Suprapubic skin (tissue), 4 donors: ENCODE measurements at regions not wholly inside any gene's neighbourhood (a gene's known extent, or its start where the extent isn't known, plus 50 kb on each side); places are given as distances from the start of the nearest gene placed in this dataset.

Experiments used
- DNase-seq, 2 donors: peaks; one replicate each; pipeline ENCODE4 v3.0.0-alpha.2; 2019; ENCODE audit warnings: low spot score in 2 of 2
- H3K27ac ChIP-seq: fragments of 200-600 bp; sonication (generic); one replicate; pipeline ENCODE4 v1.5.1; 2019
- H3K27me3 ChIP-seq: fragments of 200-600 bp; sonication (generic); one replicate; pipeline ENCODE4 v1.5.1; 2019
- H3K36me3 ChIP-seq: fragments of 200-600 bp; sonication (generic); one replicate; pipeline ENCODE4 v1.5.1; 2019
- H3K4me1 ChIP-seq: fragments of 200-600 bp; sonication (generic); one replicate; pipeline ENCODE4 v1.5.1; 2019
- H3K4me3 ChIP-seq: fragments of 200-600 bp; sonication (generic); one replicate; pipeline ENCODE4 v1.5.1; 2019; ENCODE audit warnings: mild to moderate bottlenecking
- H3K9me3 ChIP-seq: fragments of 200-600 bp; sonication (generic); one replicate; pipeline ENCODE4 v1.5.1; 2019
- CTCF ChIP-seq, 2 donors: fragments of 200-600 bp in 1 of 2; fragments of 450-650 bp in 1 of 2; sonication (generic) in 1 of 2; IDR thresholded peaks; one replicate each; pipeline ENCODE4 v1.5.1; 2016 to 2019; ENCODE audit warnings: antibody characterized with exemption in 2 of 2, mild to moderate bottlenecking in 1 of 2, moderate library complexity in 1 of 2
- EP300 ChIP-seq: sonication (generic); formaldehyde crosslinking; IDR thresholded peaks from one replicate; pipeline ENCODE4 v1.6.1; 2017; ENCODE audit warnings: antibody characterized with exemption
- POLR2A ChIP-seq, 2 donors: fragments of 450-650 bp; IDR thresholded peaks; one replicate each; pipeline ENCODE4 v1.6.1; 2017; ENCODE audit warnings: antibody characterized with exemption in 2 of 2, mild to moderate bottlenecking in 2 of 2, moderate library complexity in 2 of 2
- POLR2AphosphoS5 ChIP-seq, 3 donors: sonication (generic); formaldehyde crosslinking; IDR thresholded peaks; one replicate each; pipeline ENCODE4 v1.6.1; 2017; ENCODE audit warnings: antibody characterized with exemption in 3 of 3
- WGBS: methylation state at CpG from one replicate; pipeline ENCODE4 v1.1.5; 2018; 5-methylcytosine and 5-hydroxymethylcytosine counted together

GRCh38 chr14:53683229-53683628 lies 273.4 kb downstream of the BMP4 start:
- no peak for DNase-seq
- Histone ChIP-seq H3K9me3 (no peaks in the 10 kb centered on the region), H3K4me1 (no peaks in the 10 kb centered on the region), H3K27me3 (no peaks in the 10 kb centered on the region), H3K4me3 (no peak overlapping the region), H3K36me3 (no peaks in the 10 kb centered on the region), H3K27ac (no peak overlapping the region)
- TF ChIP-seq POLR2AphosphoS5 (IDR thresholded peaks at IDR 0.05) (no peak), EP300 (no peak), CTCF (IDR thresholded peaks at IDR 0.05) (no peak), POLR2A (IDR thresholded peaks at IDR 0.05) (no peak)
- 40% methylated on average over 5 of the region's 5 CpGs for WGBS

DNA sequence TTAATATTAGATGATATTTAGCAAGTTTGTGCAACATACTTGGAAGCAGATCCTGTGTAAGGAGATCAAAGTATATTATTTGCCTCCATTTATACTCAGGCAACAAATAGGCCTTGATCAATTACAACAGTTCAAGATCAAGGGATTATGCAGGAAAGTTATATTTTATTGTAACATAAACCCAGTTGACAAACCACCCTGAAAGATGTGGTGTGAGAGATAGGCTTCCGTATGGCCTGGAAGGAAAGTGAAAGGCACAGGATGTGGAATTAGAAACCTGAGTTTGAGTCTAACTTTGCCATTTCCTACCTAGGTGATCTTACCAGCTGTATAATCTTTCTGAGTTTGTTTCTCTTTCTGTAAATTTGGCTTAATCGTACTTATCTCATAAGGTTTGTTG lies 284.1 kb downstream of the BMP4 start:
- 93% methylated on average over 2 of the region's 2 CpGs for WGBS
- Histone ChIP-seq H3K4me1 (no peaks in the 10 kb centered on the region), H3K27me3 (no peaks in the 10 kb centered on the region)

DNA sequence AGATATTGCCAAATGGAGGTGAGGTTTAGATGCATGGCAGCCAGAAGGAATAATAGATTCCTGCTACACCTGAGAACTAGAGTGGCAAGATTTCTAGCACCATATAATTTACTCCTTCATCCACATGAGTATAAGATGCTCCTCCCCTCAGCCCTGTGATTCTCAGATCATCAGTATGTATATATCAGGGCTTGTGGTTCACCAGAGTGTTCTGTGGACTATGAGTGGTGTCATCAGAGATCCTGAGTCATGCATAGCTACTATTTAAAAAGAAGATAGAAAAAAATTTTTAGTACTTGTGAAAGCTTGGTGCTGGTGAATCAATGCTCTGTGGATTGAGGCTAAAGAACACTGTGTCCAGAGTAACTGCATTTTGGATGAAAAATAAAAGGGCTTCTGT lies 285.9 kb downstream of the BMP4 start:
- H3K27me3 ChIP-seq, result no peaks in the 10 kb centered on the region
- no peaks in the 10 kb centered on the region for H3K4me1 ChIP-seq
- H3K4me3 ChIP-seq, result no peak overlapping the region
- DNase-seq, result no peak
- H3K36me3 ChIP-seq, result no peaks in the 10 kb centered on the region
- H3K27ac ChIP-seq, result no peak overlapping the region
- no peak for TF ChIP-seq POLR2A (IDR thresholded peaks at IDR 0.05)
- no peak for TF ChIP-seq POLR2AphosphoS5 (IDR thresholded peaks at IDR 0.05)
- no peak for TF ChIP-seq CTCF (IDR thresholded peaks at IDR 0.05)
- TF ChIP-seq EP300, result no peak
- H3K9me3 ChIP-seq, result no peaks in the 10 kb centered on the region

More for the DNA sequence above, 284.1 kb downstream of the BMP4 start:
- no peak for DNase-seq
- no peak overlapping the region for H3K27ac ChIP-seq
- no peak overlapping the region for H3K4me3 ChIP-seq
- H3K9me3 ChIP-seq, result no peaks in the 10 kb centered on the region
- H3K36me3 ChIP-seq, result no peaks in the 10 kb centered on the region
- TF ChIP-seq POLR2AphosphoS5 (IDR thresholded peaks at IDR 0.05) (no peak), POLR2A (IDR thresholded peaks at IDR 0.05) (no peak), CTCF (IDR thresholded peaks at IDR 0.05) (no peak), EP300 (no peak)

GRCh38 chr14:53668897-53669296 lies 287.7 kb downstream of the BMP4 start:
- no peaks in the 10 kb centered on the region for H3K27me3 ChIP-seq
- 51% methylated on average over 5 of the region's 5 CpGs for WGBS
- no peaks in the 10 kb centered on the region for H3K9me3 ChIP-seq
- H3K36me3 ChIP-seq, result no peaks in the 10 kb centered on the region
- no peaks in the 10 kb centered on the region for H3K4me1 ChIP-seq
- no peak for TF ChIP-seq POLR2AphosphoS5 (IDR thresholded peaks at IDR 0.05)
- H3K4me3 ChIP-seq, result no peak overlapping the region
- H3K27ac ChIP-seq, result no peak overlapping the region
- no peak for DNase-seq

DNA sequence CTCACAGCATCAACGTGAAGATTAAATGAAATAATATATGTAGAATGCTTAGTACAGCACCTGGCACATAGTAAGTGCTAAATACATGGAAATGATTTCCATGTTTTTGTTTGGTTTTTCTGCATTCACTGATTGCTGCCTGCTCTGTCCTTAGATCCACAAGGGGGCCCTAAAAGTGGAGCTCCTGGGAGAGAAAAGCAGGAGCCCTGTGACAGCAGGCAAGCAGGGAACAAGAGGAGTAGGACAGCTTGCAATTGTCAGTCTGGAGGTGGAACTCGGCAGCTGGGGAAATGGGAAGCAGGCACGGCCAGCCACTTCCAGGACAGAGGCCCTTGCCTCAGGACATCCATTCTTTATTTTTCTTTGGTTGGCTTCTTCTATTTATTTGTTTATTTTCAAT lies 292.9 kb downstream of the BMP4 start:
- no peaks in the 10 kb centered on the region for H3K27me3 ChIP-seq
- no peak overlapping the region for H3K4me3 ChIP-seq
- TF ChIP-seq POLR2AphosphoS5 (IDR thresholded peaks at IDR 0.05), result no peak
- no peak for TF ChIP-seq CTCF (IDR thresholded peaks at IDR 0.05)
- no peak for TF ChIP-seq EP300
- TF ChIP-seq POLR2A (IDR thresholded peaks at IDR 0.05), result no peak
- DNase-seq, result no peak
- no peaks in the 10 kb centered on the region for H3K36me3 ChIP-seq
- no peak overlapping the region for H3K27ac ChIP-seq
- 80% methylated on average over 3 of the region's 3 CpGs for WGBS
- peaks cover 9% of the 10 kb centered on the region for H3K4me1 ChIP-seq
- no peaks in the 10 kb centered on the region for H3K9me3 ChIP-seq

DNA sequence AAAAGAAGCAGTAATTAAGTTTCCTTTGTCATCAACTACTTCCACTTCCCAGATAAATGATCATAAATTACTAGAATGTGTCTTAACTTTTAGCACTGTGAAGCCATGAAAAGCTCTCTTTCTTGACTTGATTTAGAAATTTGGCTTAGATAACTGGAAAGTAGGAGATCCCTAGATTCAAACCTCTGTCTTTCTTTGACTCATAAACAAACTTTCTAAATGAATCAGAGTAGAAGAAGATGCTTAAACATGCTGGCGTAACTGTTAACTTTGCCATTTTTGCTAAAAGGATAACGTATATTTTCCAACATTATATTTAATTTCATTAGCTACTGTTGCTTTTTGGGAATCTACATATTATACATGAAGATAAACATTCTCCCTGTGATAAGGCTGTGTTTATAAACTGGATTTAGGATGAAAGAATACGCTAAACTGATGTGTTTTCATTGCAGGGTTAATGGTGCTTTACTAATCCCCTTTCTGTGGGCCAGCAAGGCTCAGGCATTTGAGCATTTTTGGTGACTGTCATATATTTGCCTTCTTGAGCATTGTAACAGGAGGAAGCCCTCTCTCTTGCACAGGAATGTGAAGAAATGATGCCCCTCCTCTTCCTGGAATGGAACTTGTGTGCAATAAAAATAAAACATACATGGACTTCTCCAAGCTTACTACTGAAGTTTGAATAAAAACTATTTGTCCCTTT lies 301.4 kb downstream of the BMP4 start:
- DNase-seq, result no peak
- no peak overlapping the region for H3K4me3 ChIP-seq
- no peak overlapping the region for H3K27ac ChIP-seq
- WGBS, result 88% methylated on average over 3 of the region's 3 CpGs
- H3K9me3 ChIP-seq, result no peaks in the 10 kb centered on the region
- no peak for TF ChIP-seq EP300
- TF ChIP-seq POLR2AphosphoS5 (IDR thresholded peaks at IDR 0.05), result no peak
- TF ChIP-seq CTCF (IDR thresholded peaks at IDR 0.05), result no peak
- TF ChIP-seq POLR2A (IDR thresholded peaks at IDR 0.05), result no peak
- H3K4me1 ChIP-seq, result peaks cover 15% of the 10 kb centered on the region
- H3K36me3 ChIP-seq, result no peaks in the 10 kb centered on the region
- H3K27me3 ChIP-seq, result no peaks in the 10 kb centered on the region
